ENCODE measurements at regions not wholly inside any gene's neighbourhood (a gene's known extent, or its start where the extent isn't known, plus 50 kb on each side); places are given as distances from the start of the nearest gene placed in this dataset.

GRCh38 chr3:59338934-59339333 is 289.1 kb upstream of the CFAP20DC start:
- ATAC-seq, result no peak
- DNase-seq, result no peak
- intact Hi-C loops (cut with DNase I, micrococcal nuclease), result no loop called here

- intact Hi-C loops (cut with DNase I, micrococcal nuclease), result no loop called here
- no peak for ATAC-seq
- no peak for DNase-seq
These were observed 285.5 kb upstream of the CFAP20DC start for GRCh38 chr3:59335338-59335737.

GRCh38 chr3:59334585-59334984 is 284.8 kb upstream of the CFAP20DC start:
- DNase-seq (no peak), ATAC-seq (no peak)
- intact Hi-C loops (cut with DNase I, micrococcal nuclease), result no loop called here

DNA sequence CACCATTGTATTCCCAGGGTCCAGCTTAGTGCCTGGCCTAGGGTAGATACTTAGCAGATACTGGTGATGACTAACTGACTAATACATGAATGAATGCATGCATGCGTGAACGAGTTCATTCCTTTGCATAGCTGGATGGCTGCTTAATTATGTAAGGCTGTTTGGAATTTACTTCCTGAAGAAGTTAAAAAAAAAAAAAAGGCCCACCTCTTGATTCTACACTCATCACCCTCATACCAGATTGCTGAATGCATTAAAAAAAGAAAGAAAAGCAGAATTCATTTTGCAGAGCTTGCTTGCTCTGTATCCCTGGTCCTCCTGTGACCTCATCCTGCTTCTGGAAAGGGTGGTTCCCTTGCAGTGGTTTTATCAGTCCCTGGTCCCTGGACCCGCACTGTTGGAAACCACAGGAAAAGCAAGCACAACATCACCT is 277.6 kb upstream of the CFAP20DC start:
- ATAC-seq, result no peak
- no peak for DNase-seq
- intact Hi-C loops (cut with DNase I, micrococcal nuclease), result no loop called here

GRCh38 chr3:59326246-59327024 is 276.6 kb upstream of the CFAP20DC start:
- intact Hi-C loops (cut with DNase I, micrococcal nuclease), result no loop called here
- ATAC-seq (no peak), DNase-seq (no peak)

GRCh38 chr3:59321881-59322540 is 272.2 kb upstream of the CFAP20DC start:
- no peak for DNase-seq
- intact Hi-C loops (cut with DNase I, micrococcal nuclease), result no loop called here
- ATAC-seq, result no peak

GRCh38 chr3:59320080-59320479 is 270.3 kb upstream of the CFAP20DC start:
- intact Hi-C loops (cut with DNase I, micrococcal nuclease), result no loop called here
- no peak for DNase-seq
- ATAC-seq, result no peak

- intact Hi-C loops (cut with DNase I, micrococcal nuclease), result no loop called here
- ATAC-seq (no peak), DNase-seq (no peak)
These were observed 269.6 kb upstream of the CFAP20DC start for GRCh38 chr3:59319442-59319841.

GRCh38 chr3:59318881-59319280 is 269.1 kb upstream of the CFAP20DC start:
- DNase-seq, result no peak
- intact Hi-C loops (cut with DNase I, micrococcal nuclease), result no loop called here
- ATAC-seq, result no peak

GRCh38 chr3:59317386-59317785 is 267.6 kb upstream of the CFAP20DC start:
- ATAC-seq, result no peak

GRCh38 chr3:59316688-59317275 is 267.0 kb upstream of the CFAP20DC start:
- intact Hi-C loops (cut with DNase I, micrococcal nuclease), result no loop called here
- ATAC-seq, result no peak
- no peak for DNase-seq

More at GRCh38 chr3:59317386-59317785, 267.6 kb upstream of the CFAP20DC start:
- no peak for DNase-seq
- intact Hi-C loops (cut with DNase I, micrococcal nuclease), result no loop called here

DNA sequence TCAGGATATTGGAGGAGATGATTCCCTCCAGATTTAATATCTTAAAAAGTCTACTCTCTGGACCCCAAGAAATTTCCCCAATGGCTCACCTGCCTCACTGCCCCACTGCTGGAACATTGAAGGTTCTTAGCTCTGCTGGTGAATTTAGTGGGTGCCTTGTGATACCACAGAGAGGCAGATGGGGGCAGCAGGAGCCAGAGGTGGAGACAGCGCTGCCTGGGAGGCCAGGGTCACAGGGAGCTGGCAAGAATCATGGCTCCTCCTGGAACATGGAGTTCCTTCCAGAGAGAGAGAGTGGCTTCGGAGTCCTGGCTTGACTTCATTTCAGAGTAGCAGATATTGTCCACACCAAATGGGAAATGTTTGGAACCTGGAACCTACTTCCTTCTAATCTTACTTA is 263.5 kb upstream of the CFAP20DC start:
- intact Hi-C loops (cut with DNase I, micrococcal nuclease), result no loop called here
- DNase-seq, result peak in 1 of 2 donors; percentile 52
- peak; percentile 88 for ATAC-seq

DNA sequence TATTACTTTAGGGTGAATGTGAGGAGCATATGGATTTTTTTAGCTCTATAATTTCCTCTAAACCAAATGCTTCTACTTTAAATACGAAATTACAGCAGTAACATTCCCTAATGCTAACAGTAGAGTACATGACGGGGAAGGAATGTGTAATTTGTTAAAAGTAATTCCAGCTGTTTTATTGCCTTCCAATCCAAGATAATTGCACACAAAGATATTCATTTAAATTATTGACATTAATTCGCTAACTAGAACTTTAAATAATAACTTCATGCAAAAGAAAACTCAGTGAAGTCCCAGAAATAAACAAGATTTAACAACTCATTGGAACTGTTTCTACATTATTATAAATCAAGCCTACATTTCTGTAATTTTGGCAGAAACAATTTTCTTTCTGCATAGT is 261.4 kb upstream of the CFAP20DC start:
- DNase-seq (no peak), ATAC-seq (no peak)
- intact Hi-C loops (cut with DNase I, micrococcal nuclease), result no loop called here

GRCh38 chr3:59310736-59311135 is 260.9 kb upstream of the CFAP20DC start:
- intact Hi-C loops (cut with DNase I, micrococcal nuclease), result no loop called here
- no peak for DNase-seq
- no peak for ATAC-seq

GRCh38 chr3:59308684-59309083 is 258.9 kb upstream of the CFAP20DC start:
- no peak for ATAC-seq

DNA sequence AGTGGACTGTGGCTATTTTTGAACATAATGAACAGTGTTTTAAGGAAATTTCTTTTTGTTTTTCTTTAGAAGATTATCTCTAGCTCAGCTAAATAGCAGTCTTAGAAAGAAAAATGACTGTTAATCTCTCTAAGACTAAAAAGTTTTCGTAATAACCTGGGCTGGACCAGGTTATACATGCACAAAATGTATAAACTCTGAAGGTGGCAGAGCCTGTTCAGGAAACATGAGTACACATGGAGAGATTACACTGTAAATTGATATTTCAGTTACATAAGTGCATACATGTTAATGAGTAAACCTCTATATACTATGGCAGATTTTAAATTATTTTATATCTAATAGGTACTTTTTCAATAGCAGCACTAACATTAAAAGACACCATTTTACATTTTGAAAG is 258.2 kb upstream of the CFAP20DC start:
- DNase-seq, result no peak
- ATAC-seq, result no peak
- intact Hi-C loops (cut with DNase I, micrococcal nuclease), result no loop called here

More at GRCh38 chr3:59308684-59309083, 258.9 kb upstream of the CFAP20DC start:
- no peak for DNase-seq
- intact Hi-C loops (cut with DNase I, micrococcal nuclease), result no loop called here

GRCh38 chr3:59306436-59306835 is 256.6 kb upstream of the CFAP20DC start:
- intact Hi-C loops (cut with DNase I, micrococcal nuclease), result no loop called here
- ATAC-seq (no peak), DNase-seq (no peak)

DNA sequence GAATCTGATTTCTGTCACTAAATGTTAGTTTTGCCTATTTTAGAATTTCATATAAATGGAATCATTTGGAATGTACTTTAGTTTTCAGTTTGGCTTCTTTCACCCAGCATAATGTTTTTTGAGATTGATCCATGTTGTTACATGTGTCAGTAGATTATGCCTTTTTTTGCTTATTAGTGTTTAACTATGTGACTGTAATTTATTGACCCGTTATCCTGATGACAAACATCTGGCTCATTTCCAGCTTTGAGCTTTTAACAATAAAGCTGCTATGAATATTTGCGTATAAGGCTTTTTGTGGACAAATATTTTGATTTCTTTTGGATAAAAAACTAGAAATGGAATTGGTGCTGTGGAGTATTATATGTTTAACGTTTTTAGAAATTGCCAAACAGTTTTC is 254.5 kb upstream of the CFAP20DC start:
- ATAC-seq, result no peak

GRCh38 chr3:59303452-59303851 is 253.6 kb upstream of the CFAP20DC start:
- intact Hi-C loops (cut with DNase I, micrococcal nuclease), result no loop called here
- ATAC-seq, result no peak
- DNase-seq, result no peak

More for the DNA sequence above, 254.5 kb upstream of the CFAP20DC start:
- no peak for DNase-seq
- intact Hi-C loops (cut with DNase I, micrococcal nuclease), result no loop called here

DNA sequence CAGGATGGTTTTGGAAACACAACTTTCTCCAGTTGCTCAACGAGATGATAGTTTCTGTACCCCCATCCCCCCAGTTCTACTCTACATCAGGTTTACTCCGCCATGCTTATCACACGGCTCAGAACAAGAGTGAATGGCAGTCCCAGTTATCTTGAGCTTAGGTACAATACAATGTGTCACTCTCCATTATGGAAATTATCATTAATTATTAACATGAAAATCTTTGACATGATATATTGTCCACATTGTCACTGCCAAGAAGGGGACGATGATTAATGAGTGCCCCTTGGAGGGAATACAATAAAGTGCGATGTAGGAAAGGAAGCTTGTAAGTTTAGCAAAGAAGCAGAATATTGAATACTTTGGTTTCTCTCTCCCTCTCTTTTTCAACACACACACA is 252.6 kb upstream of the CFAP20DC start:
- ATAC-seq, result no peak
- no peak for DNase-seq
- intact Hi-C loops (cut with DNase I, micrococcal nuclease), result no loop called here
